ENCODE measurements at regions not wholly inside any gene's neighbourhood (a gene's known extent, or its start where the extent isn't known, plus 50 kb on each side); places are given as distances from the start of the nearest gene placed in this dataset.
"Not testable (repeated sequence)": the region's sequence is repeated elsewhere in the genome, so short reads cannot be mapped to it uniquely, and the experiment has no call there.

DNA sequence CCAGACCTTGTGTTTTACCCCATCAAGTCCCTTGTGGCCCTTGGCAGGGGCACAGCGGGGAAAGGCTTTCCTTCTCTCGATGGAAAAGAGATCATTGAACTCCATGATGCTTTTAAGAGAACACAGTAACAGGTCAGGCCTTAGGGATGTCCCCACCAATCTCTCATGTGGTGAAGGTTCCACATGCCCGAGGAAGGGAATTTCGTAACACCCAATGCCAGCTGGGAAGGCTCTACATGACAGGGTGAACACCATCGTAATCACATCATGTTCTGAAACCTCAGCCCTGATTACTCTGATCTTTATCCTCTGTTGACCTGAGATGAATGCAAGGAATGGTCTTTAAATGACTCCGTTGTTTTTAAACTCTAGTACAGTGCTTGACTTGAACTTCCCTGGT, 105.5 kb upstream of the SPAG17 start:
- TF ChIP-seq POLR2A (IDR thresholded peaks at IDR 0.05) = no peak
- TF ChIP-seq, protein P1, sequence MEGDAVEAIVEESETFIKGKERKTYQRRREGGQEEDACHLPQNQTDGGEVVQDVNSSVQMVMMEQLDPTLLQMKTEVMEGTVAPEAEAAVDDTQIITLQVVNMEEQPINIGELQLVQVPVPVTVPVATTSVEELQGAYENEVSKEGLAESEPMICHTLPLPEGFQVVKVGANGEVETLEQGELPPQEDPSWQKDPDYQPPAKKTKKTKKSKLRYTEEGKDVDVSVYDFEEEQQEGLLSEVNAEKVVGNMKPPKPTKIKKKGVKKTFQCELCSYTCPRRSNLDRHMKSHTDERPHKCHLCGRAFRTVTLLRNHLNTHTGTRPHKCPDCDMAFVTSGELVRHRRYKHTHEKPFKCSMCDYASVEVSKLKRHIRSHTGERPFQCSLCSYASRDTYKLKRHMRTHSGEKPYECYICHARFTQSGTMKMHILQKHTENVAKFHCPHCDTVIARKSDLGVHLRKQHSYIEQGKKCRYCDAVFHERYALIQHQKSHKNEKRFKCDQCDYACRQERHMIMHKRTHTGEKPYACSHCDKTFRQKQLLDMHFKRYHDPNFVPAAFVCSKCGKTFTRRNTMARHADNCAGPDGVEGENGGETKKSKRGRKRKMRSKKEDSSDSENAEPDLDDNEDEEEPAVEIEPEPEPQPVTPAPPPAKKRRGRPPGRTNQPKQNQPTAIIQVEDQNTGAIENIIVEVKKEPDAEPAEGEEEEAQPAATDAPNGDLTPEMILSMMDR (IDR thresholded peaks at IDR 0.05) = no peak
- no peak for DNase-seq (ENCODE audit: low spot score in 2 of 2)
- 81 to 90% methylated on average over 6 of the region's 6 CpGs for WGBS, 2 donors
- intact Hi-C loops (cut with DNase I; ENCODE audit: low total_unique reads) = no loop called here
- H3K4me3 ChIP-seq (ENCODE audit: low read depth, poor library complexity, severe bottlenecking) = no peak overlapping the region

DNA sequence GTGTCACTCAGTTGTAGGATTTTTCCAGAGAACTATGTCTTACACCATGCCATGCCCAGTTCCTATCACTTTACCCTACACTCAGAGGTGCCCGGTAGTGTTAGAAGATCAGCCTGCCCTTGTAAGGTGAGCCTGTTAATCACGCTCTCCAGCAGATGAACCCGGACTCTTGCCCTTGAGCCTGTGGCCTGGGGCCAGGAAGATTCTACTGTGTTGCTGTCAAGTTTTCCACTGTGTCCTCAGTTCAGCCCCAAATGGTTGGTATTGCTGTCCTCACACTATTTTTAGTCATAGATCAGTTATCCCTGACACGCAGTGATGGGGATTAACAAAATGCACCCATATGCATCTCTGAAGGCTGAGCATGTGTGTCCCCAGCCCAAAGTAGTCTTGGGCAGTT, 105.0 kb upstream of the SPAG17 start:
- DNase-seq (ENCODE audit: low spot score in 2 of 2) = no peak
- TF ChIP-seq, protein P1 (IDR thresholded peaks at IDR 0.05) = no peak
- TF ChIP-seq POLR2A (IDR thresholded peaks at IDR 0.05) = no peak
- 80% methylated on average over 4 of the region's 4 CpGs for WGBS, 2 donors
- no peak overlapping the region for H3K4me3 ChIP-seq (ENCODE audit: low read depth, poor library complexity, severe bottlenecking)
- intact Hi-C loops (cut with DNase I; ENCODE audit: low total_unique reads) = no loop called here

DNA sequence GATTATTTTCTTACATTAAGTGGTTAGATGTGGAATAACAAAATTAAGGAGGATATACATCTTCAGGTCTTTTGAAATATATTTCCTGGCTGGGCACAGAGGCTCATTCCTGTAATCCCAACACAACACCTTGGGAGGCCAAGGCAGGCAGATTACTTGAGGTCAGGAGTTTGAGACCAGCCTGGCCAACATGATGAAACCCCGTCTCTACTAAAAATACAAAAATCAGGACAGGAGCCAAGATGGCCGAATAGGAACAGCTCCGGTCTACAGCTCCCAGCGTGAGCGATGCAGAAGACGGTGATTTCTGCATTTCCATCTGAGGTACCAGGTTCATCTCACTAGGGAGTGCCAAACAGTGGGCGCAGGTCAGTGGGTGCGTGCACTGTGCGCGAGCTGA, 95.6 kb upstream of the SPAG17 start:
- intact Hi-C loops (cut with DNase I; ENCODE audit: low total_unique reads); H3K4me3 ChIP-seq (ENCODE audit: low read depth, poor library complexity, severe bottlenecking); DNase-seq (ENCODE audit: low spot score in 2 of 2): not testable (repeated sequence)
- WGBS, 2 donors = 85 to 91% methylated on average over 10 of the region's 10 CpGs

DNA sequence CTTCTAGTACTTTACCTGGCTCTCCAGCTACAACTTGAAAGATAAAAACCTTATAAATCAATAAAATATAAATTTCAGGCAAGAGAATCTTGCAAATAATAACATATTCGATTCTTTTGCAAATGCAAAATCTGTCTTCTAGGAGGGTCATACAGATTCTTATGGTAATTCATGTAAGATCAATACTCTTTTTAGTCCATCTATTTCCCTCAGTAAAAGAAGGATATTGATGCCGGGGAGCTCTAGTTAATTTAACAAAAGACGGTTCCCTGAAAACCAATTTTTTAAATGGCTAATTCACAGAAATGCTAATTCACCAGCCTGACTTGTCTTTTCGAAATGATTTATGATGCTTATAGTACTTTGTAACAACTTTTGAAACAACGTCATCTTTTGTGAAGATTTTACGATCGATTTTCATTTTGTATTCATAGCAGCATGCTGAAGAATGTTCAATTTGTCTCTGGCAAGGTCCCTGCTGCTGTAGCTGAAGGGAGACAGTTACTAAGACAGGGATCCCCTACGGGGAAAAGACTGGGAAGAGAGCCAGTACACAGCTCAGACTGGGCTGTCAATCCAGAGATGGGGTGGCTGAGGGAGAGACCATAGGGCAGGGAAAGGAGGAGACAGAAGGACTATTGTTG, 90.6 kb upstream of the SPAG17 start:
- TF ChIP-seq, protein P1 (IDR thresholded peaks at IDR 0.05) = no peak
- no peak for TF ChIP-seq POLR2A (IDR thresholded peaks at IDR 0.05)
- H3K4me3 ChIP-seq (ENCODE audit: low read depth, poor library complexity, severe bottlenecking) = no peak overlapping the region
- intact Hi-C loops (cut with DNase I; ENCODE audit: low total_unique reads) = no loop called here
- 31 to 38% methylated on average over 8 of the region's 8 CpGs for WGBS, 2 donors
- DNase-seq (ENCODE audit: low spot score in 2 of 2) = no peak

DNA sequence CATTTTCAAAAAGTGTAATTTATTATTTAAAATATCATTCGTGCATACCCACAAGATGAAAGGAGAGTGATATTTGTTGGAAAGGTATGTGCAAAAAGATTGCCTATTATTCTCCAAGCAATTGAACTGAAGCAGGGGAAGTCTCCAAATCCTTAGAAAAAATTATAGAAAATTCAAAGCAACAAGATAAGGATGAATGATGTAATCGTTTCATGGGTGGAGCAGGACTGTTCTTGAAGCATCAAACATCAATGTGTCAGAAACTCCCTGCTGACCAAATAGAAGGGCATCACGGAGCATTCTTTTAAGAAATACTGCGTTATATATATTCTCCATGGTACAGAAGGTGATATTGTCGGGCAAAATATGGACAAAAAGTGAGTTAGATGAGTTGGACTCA, 87.9 kb upstream of the SPAG17 start:
- TF ChIP-seq POLR2A (IDR thresholded peaks at IDR 0.05) = no peak
- TF ChIP-seq, protein P1 (IDR thresholded peaks at IDR 0.05) = no peak
- intact Hi-C loops (cut with DNase I; ENCODE audit: low total_unique reads) = no loop called here
- DNase-seq (ENCODE audit: low spot score in 2 of 2) = no peak
- 63 to 69% methylated on average over 5 of the region's 5 CpGs for WGBS, 2 donors
- H3K4me3 ChIP-seq (ENCODE audit: low read depth, poor library complexity, severe bottlenecking) = no peak overlapping the region

DNA sequence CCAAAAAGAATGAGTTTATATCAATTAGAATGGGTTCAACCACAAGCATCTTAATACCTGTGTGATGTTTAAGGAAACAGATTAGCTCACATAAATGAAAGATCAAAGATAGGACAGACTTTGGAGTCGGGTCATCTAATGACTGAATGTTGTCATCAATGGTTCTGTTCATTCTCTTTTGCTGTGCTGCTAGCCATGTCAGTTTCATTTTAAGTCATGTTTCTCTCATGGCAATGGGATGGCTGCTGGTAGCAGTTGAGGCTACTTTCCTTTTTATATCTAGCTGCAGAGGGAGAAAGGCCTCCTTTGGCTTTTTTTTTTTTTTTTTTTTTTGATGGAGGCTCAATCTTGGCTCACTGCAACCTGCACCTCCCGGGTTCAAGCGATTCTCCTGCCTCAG, 86.9 kb upstream of the SPAG17 start:
- intact Hi-C loops (cut with DNase I; ENCODE audit: low total_unique reads) = no loop called here
- WGBS, 2 donors = 90% methylated on average over 3 of the region's 3 CpGs
- no peak for DNase-seq (ENCODE audit: low spot score in 2 of 2)
- TF ChIP-seq, protein P1 (IDR thresholded peaks at IDR 0.05) = no peak
- no peak for TF ChIP-seq POLR2A (IDR thresholded peaks at IDR 0.05)
- H3K4me3 ChIP-seq (ENCODE audit: low read depth, poor library complexity, severe bottlenecking) = no peak overlapping the region

Measured in lower leg skin (tissue), 4 donors.